ENCODE measurements at regions not wholly inside any gene's neighbourhood (a gene's known extent, or its start where the extent isn't known, plus 50 kb on each side); places are given as distances from the start of the nearest gene placed in this dataset.

- DNase-seq, result no peak
- H3K4me1 ChIP-seq (ENCODE audit: control insufficient read depth in 5 of 5, insufficient read depth in 5 of 5, low read length in 5 of 5), result peaks cover 0 to 12% (median 0%) of the 10 kb centered on the region in 5 donors
- 74 to 85% methylated on average over 37 to 38 of the region's 38 CpGs for WGBS, 2 donors
- H3K27ac ChIP-seq (ENCODE audit: low read depth in 1 of 2, low read length in 1 of 2), result no peak overlapping the region
- ATAC-seq (ENCODE audit: insufficient read depth, low FRiP score), result no peak
- H3K36me3 ChIP-seq (ENCODE audit: control insufficient read depth in 4 of 4, insufficient read depth in 4 of 4, low read length in 4 of 4), result no peaks in the 10 kb centered on the region
- H3K4me3 ChIP-seq, result no peak overlapping the region
- no peaks in the 10 kb centered on the region for H3K9me3 ChIP-seq (ENCODE audit: control insufficient read depth in 4 of 4, insufficient read depth in 3 of 4, low read length in 3 of 4)
- H3K27me3 ChIP-seq (ENCODE audit: control insufficient read depth in 3 of 3, insufficient read depth in 3 of 3, low read length in 2 of 3), result peaks cover 0 to 20% (median 0%) of the 10 kb centered on the region in 3 donors
- no peak for TF ChIP-seq CTCF (IDR thresholded peaks at IDR 0.05; ENCODE audit: control extremely low read depth, extremely low read depth)
- no peak overlapping the region for H3K9ac ChIP-seq (ENCODE audit: insufficient read depth in 1 of 2, low read length in 2 of 2)
These were observed 81.6 kb upstream of the CTDP1 start for GRCh38 chr18:79597831-79598632.

GRCh38 chr18:79598633-79599175, 80.9 kb upstream of the CTDP1 start:
- Histone ChIP-seq H3K27ac (ENCODE audit: low read depth in 1 of 2, low read length in 1 of 2) (no peak overlapping the region), H3K4me3 (no peak overlapping the region), H3K9ac (ENCODE audit: insufficient read depth in 1 of 2, low read length in 2 of 2) (no peak overlapping the region), H3K27me3 (ENCODE audit: control insufficient read depth in 3 of 3, insufficient read depth in 3 of 3, low read length in 2 of 3) (peaks cover 0 to 20% (median 0%) of the 10 kb centered on the region in 3 donors), H3K36me3 (ENCODE audit: control insufficient read depth in 4 of 4, insufficient read depth in 4 of 4, low read length in 4 of 4) (no peaks in the 10 kb centered on the region), H3K9me3 (ENCODE audit: control insufficient read depth in 4 of 4, insufficient read depth in 3 of 4, low read length in 3 of 4) (no peaks in the 10 kb centered on the region), H3K4me1 (ENCODE audit: control insufficient read depth in 5 of 5, insufficient read depth in 5 of 5, low read length in 5 of 5) (peaks cover 0 to 12% (median 0%) of the 10 kb centered on the region in 5 donors)
- no peak for ATAC-seq (ENCODE audit: insufficient read depth, low FRiP score)
- no peak for TF ChIP-seq CTCF (IDR thresholded peaks at IDR 0.05; ENCODE audit: control extremely low read depth, extremely low read depth)
- WGBS, 2 donors, result 65 to 78% methylated on average over 19 to 20 of the region's 20 CpGs
- DNase-seq, result no peak

- Histone ChIP-seq H3K4me3 (no peak overlapping the region), H3K9me3 (ENCODE audit: control insufficient read depth in 4 of 4, insufficient read depth in 3 of 4, low read length in 3 of 4) (no peaks in the 10 kb centered on the region), H3K36me3 (ENCODE audit: control insufficient read depth in 4 of 4, insufficient read depth in 4 of 4, low read length in 4 of 4) (no peaks in the 10 kb centered on the region), H3K27ac (ENCODE audit: low read depth in 1 of 2, low read length in 1 of 2) (no peak overlapping the region), H3K9ac (ENCODE audit: insufficient read depth in 1 of 2, low read length in 2 of 2) (no peak overlapping the region), H3K4me1 (ENCODE audit: control insufficient read depth in 5 of 5, insufficient read depth in 5 of 5, low read length in 5 of 5) (peaks cover 0 to 12% (median 0%) of the 10 kb centered on the region in 5 donors), H3K27me3 (ENCODE audit: control insufficient read depth in 3 of 3, insufficient read depth in 3 of 3, low read length in 2 of 3) (peaks cover 0 to 20% (median 0%) of the 10 kb centered on the region in 3 donors)
- no peak for TF ChIP-seq CTCF (IDR thresholded peaks at IDR 0.05; ENCODE audit: control extremely low read depth, extremely low read depth)
- DNase-seq (peak in 1 of 3 donors; percentile 29), ATAC-seq (ENCODE audit: insufficient read depth, low FRiP score) (no peak)
- WGBS, 2 donors, result 63 to 82% methylated on average over 19 of the region's 19 CpGs
These were observed 80.1 kb upstream of the CTDP1 start for GRCh38 chr18:79599441-79599931.

All from lung (tissue), 11 donors.